Tibial nerve (tissue), 4 donors: ENCODE measurements at regions not wholly inside any gene's neighbourhood (a gene's known extent, or its start where the extent isn't known, plus 50 kb on each side); places are given as distances from the start of the nearest gene placed in this dataset.

Experiments used
- EP300 ChIP-seq, 2 donors: sonication (generic); formaldehyde crosslinking; IDR thresholded peaks; one replicate each; pipeline ENCODE4 v1.6.1; 2017; ENCODE audit warnings: antibody characterized with exemption in 2 of 2, mild to moderate bottlenecking in 1 of 2
- POLR2A ChIP-seq, 2 donors: fragments of 450-650 bp; IDR thresholded peaks; one replicate each; pipeline ENCODE4 v1.6.1; 2017; ENCODE audit warnings: antibody characterized with exemption in 2 of 2, mild to moderate bottlenecking in 2 of 2, moderate library complexity in 2 of 2
- TF ChIP-seq, protein P1 (sequence below), 5 experiments: fragments of 200-600 bp in 3 of 5; fragments of 450-650 bp in 2 of 5; sonication (generic) in 3 of 5; IDR thresholded peaks; one replicate each; pipeline ENCODE4 v1.5.1; 2016 to 2019; ENCODE audit warnings: antibody characterized with exemption in 5 of 5, mild to moderate bottlenecking in 3 of 5, moderate library complexity in 2 of 5

DNA sequence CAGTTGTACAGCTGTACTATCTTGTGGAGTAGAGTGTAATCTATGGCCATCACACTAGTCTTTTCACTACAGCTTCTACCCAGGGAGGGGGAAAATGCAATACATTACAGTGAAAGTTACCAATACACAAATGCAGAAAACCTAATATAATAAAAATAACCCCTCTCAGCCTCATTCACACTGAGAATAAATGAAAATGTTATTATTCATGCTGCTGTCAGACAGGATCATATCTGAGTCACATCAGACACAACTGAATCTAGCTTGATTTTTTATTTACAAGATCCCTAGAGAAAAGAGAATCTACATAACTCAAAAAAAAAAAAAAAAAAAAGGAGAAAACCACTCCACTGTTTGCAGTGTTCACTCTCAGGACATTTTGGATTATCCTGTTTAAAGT is 293.9 kb upstream of the ESRRG start:
- TF ChIP-seq, protein P1, sequence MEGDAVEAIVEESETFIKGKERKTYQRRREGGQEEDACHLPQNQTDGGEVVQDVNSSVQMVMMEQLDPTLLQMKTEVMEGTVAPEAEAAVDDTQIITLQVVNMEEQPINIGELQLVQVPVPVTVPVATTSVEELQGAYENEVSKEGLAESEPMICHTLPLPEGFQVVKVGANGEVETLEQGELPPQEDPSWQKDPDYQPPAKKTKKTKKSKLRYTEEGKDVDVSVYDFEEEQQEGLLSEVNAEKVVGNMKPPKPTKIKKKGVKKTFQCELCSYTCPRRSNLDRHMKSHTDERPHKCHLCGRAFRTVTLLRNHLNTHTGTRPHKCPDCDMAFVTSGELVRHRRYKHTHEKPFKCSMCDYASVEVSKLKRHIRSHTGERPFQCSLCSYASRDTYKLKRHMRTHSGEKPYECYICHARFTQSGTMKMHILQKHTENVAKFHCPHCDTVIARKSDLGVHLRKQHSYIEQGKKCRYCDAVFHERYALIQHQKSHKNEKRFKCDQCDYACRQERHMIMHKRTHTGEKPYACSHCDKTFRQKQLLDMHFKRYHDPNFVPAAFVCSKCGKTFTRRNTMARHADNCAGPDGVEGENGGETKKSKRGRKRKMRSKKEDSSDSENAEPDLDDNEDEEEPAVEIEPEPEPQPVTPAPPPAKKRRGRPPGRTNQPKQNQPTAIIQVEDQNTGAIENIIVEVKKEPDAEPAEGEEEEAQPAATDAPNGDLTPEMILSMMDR (IDR thresholded peaks at IDR 0.05) = no peak
- TF ChIP-seq POLR2A (IDR thresholded peaks at IDR 0.05) = no peak
- no peak for TF ChIP-seq EP300 (IDR thresholded peaks at IDR 0.05)
